ENCODE measurements at regions not wholly inside any gene's neighbourhood (a gene's known extent, or its start where the extent isn't known, plus 50 kb on each side); places are given as distances from the start of the nearest gene placed in this dataset.

DNA sequence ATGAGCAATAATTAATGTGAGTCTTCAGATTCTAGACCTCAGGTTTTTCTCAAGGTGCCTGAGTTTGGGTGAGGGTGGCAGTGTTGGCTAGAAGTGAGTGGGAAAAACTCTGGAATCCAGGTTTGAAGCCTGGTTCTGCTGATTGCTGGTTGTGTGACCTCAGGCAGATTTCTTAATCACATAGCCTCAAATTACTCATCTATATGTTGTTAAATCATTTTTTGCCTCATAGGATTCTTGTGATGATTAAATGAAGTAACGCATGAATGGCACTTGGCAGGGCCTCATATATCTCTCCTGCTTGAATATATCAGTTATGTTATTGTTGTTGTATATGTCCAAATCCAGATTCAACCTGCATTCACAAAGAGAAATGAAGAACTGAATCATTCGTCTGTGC lies 60.5 kb downstream of the NR2F2 start:
- DNase-seq (ENCODE audit: low read depth in 3 of 3, low spot score in 2 of 3) = no peak

DNA sequence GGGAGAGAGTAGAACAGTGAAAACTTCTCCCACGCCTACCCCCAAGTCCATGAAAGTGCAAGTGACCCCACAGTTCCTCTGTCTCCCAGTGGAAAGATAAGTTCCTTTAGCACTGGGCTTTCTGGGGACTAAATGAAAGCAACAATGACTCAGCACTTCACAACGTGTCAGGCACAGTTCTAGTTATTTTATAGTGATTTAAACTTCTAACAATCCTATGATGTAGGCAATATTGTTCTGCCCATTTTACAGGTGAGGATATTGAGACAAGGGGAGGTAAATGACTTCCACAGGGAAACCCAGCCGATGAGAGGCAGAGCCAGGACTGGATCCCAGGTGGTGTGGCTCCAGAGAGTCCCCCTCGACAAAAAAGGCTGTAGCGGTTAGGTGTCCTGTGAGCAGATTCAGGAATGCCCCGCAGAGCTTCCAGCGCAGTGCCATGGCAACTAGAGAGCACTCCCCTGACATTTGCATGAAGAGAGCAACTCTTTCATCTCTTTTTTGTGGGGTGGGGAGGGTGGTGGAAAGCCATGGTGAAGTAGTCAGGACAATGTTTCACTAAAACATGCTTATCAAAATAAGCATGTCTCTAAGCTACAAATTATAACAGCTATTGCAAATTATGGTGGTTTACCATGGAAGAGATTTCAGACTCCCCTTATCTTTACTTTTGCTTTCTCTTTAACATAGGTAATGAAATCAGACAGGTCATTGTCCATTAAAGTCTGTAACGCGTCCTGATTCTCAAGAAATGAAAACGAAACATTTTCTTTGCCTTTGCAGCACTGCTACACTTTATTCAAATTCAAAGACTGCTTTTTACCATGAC lies 62.1 kb downstream of the NR2F2 start:
- DNase-seq (ENCODE audit: low read depth in 3 of 3, low spot score in 2 of 3) = no peak

DNA sequence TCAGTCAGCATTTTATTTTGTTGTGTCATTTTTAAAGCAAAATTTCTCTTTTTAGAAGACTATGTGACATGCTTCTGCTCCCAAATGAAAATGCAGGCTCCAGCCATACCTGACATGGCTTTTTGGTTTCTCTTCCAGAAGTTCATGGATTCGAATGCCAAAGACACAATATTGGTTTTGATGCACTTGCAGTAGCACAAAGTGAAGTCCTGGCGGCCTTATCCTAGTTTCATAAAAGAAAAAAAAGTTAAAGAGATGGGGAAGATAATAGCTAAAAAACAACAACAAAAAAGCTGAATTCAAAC lies 62.7 kb downstream of the NR2F2 start:
- DNase-seq (ENCODE audit: low read depth in 3 of 3, low spot score in 2 of 3) = no peak

DNA sequence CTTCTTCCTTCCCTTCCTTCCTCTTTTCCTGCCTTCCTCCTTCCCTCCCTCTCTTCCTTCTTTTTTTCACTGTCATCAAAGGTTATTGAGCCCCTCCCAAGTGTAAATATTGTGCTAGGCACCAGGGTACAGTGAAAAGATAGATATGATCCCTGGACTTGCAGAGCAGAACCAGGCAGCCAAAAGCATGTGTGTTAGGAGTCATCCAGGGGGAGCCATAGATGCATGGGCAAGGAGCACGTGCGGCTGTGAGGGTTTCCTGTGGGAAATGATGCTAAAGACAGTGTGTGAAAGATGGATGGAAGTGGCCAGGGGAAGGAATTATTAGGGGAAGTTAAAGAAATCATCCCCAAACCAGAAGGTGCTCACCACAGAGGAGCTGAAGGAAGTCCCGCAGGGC lies 65.2 kb downstream of the NR2F2 start:
- no peak for DNase-seq (ENCODE audit: low read depth in 3 of 3, low spot score in 2 of 3)

DNA sequence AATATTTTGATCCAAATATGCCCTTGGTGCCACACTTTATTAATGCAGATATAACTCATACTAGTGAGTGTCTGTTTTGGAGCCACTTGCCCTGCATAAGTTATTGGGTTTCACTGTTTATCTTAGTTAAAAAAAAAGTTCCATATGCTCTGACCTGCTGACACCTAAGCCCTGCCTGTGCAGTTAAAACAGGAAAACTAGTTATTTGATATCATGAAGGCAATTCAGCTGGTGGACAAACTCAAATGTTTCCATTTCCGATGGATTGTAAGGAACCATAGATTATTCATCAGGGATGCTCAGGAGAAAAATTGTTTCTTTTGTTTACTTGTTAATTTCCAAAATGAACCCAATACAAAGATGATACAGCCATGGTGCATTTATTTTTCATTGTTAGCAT lies 68.3 kb downstream of the NR2F2 start:
- DNase-seq (ENCODE audit: low read depth in 3 of 3, low spot score in 2 of 3) = no peak

DNA sequence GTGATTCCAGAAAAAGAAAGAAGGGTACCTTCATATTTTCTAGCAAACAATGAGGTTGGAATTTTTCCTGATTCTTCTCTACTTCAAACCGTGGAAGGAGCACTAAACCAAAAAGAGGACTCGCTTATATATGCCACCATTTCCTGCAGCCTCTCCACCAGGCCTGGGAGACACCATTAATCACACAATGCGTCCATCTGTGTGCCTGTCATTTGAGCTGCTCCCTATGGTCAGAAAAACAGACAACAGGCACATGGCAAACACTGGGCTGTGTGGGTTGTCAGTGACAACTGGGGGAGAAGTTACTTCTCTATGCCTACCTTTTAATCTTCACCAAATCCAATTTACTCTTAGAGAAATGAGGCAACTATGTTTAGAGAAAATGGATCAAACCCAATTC lies 71.9 kb downstream of the NR2F2 start:
- DNase-seq (ENCODE audit: low read depth in 3 of 3, low spot score in 2 of 3) = no peak

DNA sequence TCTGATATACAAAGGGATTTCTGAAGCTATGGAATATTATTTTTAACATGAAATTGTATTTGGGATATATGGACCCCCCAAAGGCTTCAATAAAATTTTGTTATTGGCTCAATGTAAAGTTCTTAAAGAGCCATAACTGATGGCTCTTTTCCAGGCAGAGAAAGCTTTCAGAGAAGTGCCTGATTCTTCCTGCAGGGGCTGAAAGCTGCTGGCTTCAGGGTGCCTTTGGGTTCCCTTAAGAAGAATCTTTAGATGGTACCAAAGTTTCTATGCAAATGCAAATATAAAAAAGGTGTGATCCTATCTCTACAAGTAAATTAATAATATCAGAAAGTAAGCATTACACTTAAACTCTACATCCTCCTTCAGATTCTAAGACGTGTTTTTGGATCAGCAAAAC lies 72.6 kb downstream of the NR2F2 start:
- DNase-seq (ENCODE audit: low read depth in 3 of 3, low spot score in 2 of 3) = no peak

DNA sequence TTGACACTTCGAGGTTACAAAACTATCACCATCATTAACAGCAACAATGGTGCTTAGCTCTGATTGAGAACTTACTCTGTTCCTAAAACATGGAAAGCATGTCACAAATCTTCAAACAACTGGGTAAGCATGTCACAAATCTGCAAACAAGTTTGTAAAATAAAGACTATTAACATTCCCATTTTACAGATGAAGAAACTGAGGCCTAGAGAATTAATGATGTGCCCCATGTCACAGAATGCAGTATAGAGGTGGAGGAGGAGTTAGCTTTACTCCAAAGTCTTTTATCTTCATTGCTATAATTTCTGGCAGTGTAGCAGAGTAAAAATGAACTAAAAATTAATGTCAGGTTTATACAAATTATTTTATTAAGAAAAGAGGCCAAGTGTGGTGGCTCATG lies 73.4 kb downstream of the NR2F2 start:
- DNase-seq (ENCODE audit: low read depth in 3 of 3, low spot score in 2 of 3) = no peak

DNA sequence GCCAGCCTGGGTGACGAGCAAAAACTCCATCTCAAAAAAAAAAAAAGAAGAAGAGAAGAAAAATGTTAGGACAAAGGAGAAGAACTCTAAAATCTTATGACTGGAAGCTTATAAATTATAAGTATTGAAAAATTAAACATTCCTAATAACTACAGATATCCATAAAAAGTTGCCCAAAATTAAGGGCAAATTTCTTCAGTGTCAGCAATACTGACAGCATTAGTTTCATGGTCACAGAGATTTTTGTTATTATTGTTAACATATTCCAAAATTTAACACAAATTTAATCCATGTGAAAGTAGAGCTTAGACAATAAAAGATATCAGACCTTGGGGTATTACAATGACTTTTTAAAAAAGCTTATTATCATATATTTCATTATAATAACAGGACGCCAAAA lies 74.1 kb downstream of the NR2F2 start:
- no peak for DNase-seq (ENCODE audit: low read depth in 3 of 3, low spot score in 2 of 3)

DNA sequence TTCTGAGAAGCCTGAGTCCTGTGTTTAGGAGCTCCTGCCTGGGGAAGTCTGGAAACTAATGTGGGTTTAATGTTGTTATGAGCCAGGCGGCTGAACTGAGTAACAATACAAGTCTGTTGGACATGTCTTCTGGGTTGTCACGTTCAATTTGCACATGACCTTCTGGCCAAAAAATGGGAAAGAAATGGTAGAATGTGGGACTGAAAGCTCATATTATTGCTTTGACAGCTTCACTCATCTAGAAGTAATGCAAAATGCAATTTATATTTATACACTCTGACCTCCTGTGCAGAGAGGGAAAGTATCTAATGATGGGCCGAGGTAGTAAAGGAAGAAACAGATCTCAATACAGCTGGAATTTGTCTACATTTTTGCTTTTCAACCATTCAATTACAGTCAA lies 75.8 kb downstream of the NR2F2 start:
- DNase-seq (ENCODE audit: low read depth in 3 of 3, low spot score in 2 of 3) = no peak

DNA sequence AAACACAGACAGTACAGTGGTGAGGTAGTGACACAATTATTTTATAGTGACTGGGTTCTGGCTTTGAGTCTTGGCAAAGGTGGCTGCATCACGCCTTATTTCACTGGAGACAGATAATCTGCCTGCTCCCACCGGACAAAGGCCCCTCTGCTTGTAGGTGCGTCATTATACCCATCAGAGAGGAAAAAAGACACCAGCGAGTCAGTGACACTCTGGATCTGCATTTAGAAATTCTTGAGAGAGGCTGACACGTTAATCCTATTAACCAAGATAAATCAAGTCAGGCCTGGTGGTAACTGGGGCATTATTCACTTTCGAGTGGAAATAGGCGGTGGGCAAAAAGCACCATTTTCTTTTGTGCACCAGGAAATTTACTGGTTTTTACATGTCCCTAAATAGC lies 76.2 kb downstream of the NR2F2 start:
- no peak for DNase-seq (ENCODE audit: low read depth in 3 of 3, low spot score in 2 of 3)

DNA sequence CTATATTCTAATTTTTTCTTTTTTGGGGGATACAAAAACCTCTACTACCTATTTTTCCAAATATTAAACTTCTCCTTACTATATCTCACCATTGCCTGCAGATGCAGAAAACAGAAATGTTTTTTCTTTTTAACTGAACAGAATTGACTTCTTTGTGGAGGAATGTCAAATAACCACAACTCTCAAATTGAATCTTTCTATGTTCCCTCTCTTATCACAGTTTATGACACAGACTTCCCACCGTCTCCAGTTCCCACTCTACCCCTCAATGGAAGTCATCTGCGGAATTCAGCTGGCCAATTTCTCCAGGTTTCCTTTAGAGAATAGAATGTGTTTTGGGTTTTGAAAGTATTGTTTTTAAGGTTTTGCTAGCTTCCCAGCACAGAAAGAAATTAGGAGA lies 77.0 kb downstream of the NR2F2 start:
- DNase-seq (ENCODE audit: low read depth in 3 of 3, low spot score in 2 of 3) = no peak

DNA sequence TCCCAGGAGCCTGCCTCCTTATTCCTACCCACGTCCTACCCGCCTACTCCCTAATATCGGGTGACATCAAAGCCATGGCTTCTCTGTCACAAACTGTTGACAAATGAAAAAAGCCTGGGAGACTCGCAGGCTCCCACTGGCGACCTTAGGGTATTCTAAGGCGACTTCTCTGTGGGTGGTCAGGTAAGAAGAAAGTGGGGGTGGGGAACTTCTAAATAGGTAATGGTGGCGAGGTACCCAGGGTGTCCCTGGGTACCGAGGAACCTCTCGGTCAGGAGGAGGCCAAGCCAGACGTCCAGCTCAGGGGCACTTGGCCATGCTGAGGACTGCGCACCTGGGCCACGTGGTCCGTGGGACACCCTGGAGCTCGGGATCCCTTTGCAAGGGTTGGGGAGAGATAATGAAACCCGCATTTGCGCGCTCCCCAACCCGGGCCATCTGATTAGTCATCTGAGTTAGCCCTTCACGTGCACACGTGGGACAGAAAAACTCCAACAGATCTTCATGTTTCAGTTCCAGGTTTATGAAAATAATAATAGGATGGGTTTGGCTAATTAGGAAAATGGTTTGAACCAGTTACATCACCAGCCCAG lies 78.2 kb downstream of the NR2F2 start:
- no peak for DNase-seq (ENCODE audit: low read depth in 3 of 3, low spot score in 2 of 3)

DNA sequence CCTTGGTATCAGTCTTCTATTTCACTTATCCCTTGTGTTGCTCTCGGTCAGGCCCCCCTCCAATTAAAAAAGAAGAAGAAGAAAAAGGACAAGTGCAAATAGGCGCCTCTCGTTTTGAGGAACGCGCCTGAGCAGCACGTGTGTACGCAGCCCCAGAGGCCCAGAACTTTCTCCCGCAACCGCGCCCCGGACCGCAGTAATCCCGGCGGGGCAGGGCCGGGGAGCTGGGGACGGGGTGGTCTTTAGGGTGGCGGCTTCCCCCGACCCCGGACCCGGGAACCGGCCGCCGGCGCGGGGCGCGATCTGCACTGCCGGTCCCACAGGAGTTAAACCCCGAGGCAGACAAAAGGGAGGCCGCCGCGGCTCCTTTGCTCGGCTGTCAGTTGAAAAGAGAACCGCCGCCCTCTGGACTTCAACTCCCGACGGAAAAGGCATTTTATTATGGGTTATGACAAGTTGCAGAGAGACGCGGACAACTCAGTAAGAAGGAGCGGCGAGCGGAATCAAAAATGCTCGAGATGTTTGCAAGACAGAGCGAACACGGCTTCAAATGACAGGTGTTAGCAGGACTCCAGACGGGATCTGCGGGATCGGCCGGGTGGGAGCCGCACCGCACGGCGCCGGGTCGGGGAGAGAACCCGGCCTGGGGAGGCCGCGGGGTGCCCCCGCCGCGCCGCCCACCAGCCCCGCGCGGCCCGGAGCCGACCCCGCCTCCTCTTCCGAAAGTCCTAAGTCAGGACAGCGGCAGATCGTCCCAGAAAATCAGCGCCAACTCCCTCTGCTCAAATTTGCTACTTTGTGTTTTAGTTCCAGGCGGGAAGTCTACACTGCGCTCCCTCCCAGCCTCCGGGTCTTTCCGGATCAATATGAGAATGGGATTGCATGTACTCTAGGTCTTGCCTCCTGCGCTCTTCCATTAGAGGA lies 79.0 kb downstream of the NR2F2 start:
- no peak for DNase-seq (ENCODE audit: low read depth in 3 of 3, low spot score in 2 of 3)

DNA sequence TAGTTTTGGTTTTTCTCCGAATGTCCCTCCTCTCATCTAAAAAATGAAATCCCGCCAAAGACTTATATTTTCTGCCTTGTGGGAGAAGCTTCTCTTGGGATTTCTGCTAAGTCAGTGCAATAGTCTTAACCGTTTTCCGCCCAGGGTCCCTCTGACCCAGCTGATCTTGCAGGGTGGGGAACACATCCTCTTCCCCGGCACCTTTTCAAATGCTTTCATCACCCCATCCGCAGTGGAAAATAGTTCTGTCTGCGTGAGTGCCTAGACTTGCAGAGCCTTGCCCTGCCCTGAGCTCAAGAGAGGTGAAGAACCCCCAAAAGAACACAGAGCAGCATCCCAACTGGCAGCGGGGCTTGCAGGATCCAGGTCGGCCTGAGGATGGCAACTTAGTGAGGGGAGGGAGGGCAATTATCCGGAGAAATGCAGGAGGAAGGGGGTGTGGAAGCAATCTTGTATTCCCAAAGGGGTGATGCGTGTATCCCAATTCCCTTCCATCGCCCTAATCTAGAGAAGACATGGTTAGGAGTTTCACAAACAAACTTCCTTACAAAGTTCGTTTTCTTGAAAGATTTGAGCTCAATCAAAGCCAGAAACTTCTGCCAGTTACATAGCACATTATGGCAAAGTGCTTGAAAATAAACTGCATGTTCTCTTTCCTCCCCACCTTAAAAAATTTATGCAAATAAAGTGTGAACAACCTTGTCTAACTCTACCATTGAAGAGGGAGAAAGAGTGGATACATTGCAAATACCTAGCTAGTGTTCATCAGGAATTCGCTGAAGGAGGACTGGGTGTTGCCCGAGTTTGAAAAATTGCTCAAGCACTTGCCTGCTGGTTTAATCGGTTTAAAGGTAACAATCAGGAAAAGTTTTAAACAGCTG lies 79.9 kb downstream of the NR2F2 start:
- no peak for DNase-seq (ENCODE audit: low read depth in 3 of 3, low spot score in 2 of 3)

DNA sequence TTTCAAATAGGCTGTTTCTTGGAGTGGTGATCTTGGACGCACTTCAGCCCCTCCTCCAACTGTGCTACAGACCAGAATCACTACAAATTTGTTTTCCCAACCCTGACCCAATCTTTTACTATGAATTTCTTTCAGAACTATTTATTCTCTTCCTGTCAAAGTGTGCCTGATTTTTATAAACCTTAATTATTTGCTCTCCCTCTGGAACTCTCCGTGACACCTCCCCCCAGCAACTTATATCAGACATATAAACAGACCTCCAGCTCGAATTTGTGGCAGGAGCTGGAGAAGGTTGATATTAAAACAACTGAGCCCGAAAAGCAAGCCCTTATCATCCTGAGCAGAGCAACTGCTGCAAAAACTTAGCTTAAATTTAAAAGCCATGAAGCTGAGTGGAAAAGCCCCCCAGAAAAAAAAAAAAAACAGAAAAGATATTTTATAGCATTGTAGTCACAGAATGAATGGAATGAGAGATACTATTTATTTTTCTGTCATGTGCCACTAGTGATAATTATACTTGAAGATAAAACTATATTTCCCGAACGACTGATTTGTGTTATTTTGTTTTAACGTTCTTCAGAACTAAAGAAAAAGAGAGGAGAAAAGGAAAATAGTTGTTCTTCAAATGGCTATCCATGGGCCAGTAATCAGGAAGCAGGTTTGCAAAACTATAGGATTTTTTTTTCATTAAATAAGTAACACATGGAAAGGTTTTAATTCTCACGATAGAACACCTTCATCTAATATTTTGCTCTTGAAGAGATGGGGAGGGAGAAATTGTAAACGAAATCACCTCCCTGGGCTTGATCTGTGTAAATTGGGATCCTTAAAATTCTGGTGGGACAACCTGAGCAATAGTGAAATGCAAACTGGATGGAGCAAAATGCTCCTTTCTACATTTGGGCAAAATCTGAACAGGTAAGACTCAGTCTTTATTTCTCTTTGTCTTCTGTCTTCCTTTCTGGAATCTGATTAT lies 80.8 kb downstream of the NR2F2 start:
- DNase-seq (ENCODE audit: low read depth in 3 of 3, low spot score in 2 of 3) = no peak

DNA sequence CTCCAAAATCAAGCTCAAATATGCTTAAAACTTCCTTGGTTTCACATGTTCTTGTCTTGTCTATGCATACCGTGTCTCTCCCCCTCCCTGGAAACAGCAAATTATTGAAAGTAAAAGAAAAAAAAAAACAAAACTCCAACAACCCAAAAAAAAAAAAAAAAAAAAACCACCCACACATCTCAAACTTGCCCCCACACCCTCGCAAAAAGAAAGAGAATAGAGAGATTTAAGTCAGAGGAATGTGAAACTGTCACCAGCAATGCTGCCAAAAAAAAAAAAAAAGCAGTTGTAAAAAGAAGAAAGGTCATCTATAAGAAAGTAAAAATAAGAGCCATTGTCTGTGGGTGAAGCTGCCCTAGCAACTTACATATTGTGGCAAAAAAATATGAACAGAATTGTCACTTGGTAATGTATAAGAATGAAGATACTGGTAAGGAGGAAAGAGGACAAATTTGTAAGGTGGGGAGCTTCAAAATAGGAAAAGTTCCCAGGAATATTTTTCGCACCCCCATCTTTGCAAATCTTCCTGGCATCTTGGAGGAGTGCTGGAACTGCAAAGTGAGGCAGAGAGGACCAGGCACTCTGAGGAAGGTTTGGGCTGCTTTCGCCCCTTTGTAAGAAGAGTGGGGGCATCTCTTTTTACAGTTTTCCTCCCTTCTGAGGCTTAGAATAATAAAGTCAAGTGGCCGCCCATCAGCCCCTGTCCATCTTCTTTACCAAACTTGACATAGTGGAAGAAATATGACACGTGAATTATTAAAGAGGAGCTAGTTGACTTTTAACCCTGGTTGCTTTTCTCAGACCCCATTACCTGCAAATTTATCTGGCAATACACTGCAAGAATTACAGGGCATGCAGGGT lies 81.8 kb downstream of the NR2F2 start:
- no peak for DNase-seq (ENCODE audit: low read depth in 3 of 3, low spot score in 2 of 3)

DNA sequence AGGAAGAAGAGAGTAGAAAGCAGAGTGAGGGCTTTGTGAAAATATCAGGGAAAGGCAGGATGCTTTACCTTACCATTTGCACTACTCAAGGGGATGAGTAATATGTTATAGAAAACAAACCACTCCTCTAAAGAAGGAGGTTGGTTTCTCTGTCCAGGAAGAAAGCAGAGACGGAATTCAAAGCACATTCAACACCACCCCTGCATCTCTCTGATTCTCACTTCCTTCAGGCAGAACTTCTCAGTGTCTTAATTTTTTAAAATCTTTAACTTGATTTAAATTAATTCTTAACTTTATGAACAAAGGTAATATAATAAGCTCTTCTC lies 82.4 kb downstream of the NR2F2 start:
- no peak for DNase-seq (ENCODE audit: low read depth in 3 of 3, low spot score in 2 of 3)

DNA sequence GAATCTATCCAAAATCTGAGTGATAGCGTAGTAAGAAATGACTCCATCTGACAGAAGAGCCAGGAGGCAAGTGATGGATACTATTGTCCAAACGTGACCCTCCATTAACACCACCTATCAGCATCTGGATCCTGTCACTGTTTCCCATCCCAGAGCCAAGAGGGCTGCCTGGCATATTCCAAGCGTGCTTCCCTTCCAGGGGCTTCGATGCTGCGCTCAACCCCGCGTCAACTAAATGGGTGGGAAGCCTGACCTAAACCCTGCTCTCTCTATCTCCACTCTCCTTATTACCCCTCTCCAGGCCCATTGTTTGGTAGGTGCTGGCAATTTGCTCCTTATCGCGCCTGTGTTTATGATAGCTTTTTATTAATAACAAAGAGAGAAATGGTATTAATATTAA lies 83.2 kb downstream of the NR2F2 start:
- no peak for DNase-seq (ENCODE audit: low read depth in 3 of 3, low spot score in 2 of 3)
